ENCODE measurements at regions not wholly inside any gene's neighbourhood (a gene's known extent, or its start where the extent isn't known, plus 50 kb on each side); places are given as distances from the start of the nearest gene placed in this dataset.

DNA sequence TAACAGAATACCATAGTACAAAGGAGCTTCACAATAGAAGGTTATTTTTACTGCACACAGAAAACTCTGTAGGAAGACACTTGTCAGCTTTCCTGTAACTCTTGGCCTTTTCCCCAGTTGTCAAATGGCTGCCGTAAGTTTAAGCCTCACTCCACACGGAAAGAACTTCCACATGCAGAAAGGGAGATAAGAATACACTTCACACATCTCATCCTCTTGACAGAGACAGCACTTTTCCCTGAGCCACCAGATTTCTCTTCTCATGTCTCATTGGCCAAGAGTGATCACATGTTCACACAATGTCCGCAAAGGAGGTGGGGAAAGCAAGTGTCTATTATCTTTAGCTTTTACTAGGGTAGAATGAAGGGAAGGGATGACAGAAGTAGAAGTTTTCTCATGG is 540.7 kb downstream of the HAO1 start:
- TF ChIP-seq, protein P1, sequence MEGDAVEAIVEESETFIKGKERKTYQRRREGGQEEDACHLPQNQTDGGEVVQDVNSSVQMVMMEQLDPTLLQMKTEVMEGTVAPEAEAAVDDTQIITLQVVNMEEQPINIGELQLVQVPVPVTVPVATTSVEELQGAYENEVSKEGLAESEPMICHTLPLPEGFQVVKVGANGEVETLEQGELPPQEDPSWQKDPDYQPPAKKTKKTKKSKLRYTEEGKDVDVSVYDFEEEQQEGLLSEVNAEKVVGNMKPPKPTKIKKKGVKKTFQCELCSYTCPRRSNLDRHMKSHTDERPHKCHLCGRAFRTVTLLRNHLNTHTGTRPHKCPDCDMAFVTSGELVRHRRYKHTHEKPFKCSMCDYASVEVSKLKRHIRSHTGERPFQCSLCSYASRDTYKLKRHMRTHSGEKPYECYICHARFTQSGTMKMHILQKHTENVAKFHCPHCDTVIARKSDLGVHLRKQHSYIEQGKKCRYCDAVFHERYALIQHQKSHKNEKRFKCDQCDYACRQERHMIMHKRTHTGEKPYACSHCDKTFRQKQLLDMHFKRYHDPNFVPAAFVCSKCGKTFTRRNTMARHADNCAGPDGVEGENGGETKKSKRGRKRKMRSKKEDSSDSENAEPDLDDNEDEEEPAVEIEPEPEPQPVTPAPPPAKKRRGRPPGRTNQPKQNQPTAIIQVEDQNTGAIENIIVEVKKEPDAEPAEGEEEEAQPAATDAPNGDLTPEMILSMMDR (IDR thresholded peaks at IDR 0.05; ENCODE audit: insufficient read depth, low read length, poor library complexity, severe bottlenecking): no peak
- TF ChIP-seq EZH2phosphoT487 (conservative IDR thresholded peaks at IDR 0.05; ENCODE audit: low read length): no peak
- H3K27me3 ChIP-seq (ENCODE audit: low read length): no peaks in the 10 kb centered on the region

DNA sequence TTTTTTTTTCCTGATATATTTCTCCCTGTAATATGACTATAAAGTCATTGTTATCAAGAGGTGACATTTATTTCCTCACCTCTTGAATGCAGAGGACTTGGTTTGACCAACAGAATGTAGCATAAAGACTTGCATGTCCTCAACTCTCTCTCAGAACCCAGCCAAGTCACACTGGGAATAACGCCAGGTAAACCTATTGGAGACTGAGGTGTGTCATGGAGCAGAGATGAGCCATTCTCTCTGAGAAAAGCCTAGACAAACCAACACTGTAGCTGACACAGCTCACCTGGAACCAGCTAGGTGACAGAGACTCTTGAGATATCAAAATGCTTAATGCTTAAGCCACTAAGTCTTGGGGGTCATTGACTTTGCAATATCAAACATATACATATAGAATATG is 533.6 kb downstream of the HAO1 start:
- no peaks in the 10 kb centered on the region for H3K27me3 ChIP-seq (ENCODE audit: low read length)
- no peaks in the 10 kb centered on the region for H3K9me3 ChIP-seq (ENCODE audit: insufficient read depth, low read length)
- no peaks in the 10 kb centered on the region for H3K79me2 ChIP-seq (ENCODE audit: insufficient read depth, low read length)
- no peak overlapping the region for H3K4me3 ChIP-seq (ENCODE audit: insufficient read depth, low read length, poor library complexity, severe bottlenecking)
- no peak overlapping the region for H3K4me2 ChIP-seq (ENCODE audit: low read depth, low read length, poor library complexity, severe bottlenecking)
- H3K27ac ChIP-seq (ENCODE audit: low read depth, low read length): no peak overlapping the region
- H2AFZ ChIP-seq (ENCODE audit: low read depth, low read length, severe bottlenecking): no peak overlapping the region
- TF ChIP-seq EZH2phosphoT487 (conservative IDR thresholded peaks at IDR 0.05; ENCODE audit: low read length): no peak
- TF ChIP-seq, protein P1 (IDR thresholded peaks at IDR 0.05; ENCODE audit: insufficient read depth, low read length, poor library complexity, severe bottlenecking): no peak
- no peaks in the 10 kb centered on the region for H3F3A ChIP-seq (ENCODE audit: insufficient read depth)
- H3K9ac ChIP-seq (ENCODE audit: low read length): no peak overlapping the region
- no peaks in the 10 kb centered on the region for H4K20me1 ChIP-seq (ENCODE audit: low read depth, low read length)
- H3K9me2 ChIP-seq (replicated peaks; ENCODE audit: insufficient read depth, low read length): no peaks in the 10 kb centered on the region
- H3K36me3 ChIP-seq (ENCODE audit: low read length): no peaks in the 10 kb centered on the region

More for the DNA sequence above, 540.7 kb downstream of the HAO1 start:
- H3K79me2 ChIP-seq (ENCODE audit: insufficient read depth, low read length): no peaks in the 10 kb centered on the region
- no peak overlapping the region for H2AFZ ChIP-seq (ENCODE audit: low read depth, low read length, severe bottlenecking)
- H3K9me2 ChIP-seq (replicated peaks; ENCODE audit: insufficient read depth, low read length): no peaks in the 10 kb centered on the region
- no peak overlapping the region for H3K4me2 ChIP-seq (ENCODE audit: low read depth, low read length, poor library complexity, severe bottlenecking)
- H3K27ac ChIP-seq (ENCODE audit: low read depth, low read length): no peak overlapping the region
- no peak overlapping the region for H3K9ac ChIP-seq (ENCODE audit: low read length)
- H3K4me3 ChIP-seq (ENCODE audit: insufficient read depth, low read length, poor library complexity, severe bottlenecking): no peak overlapping the region
- no peaks in the 10 kb centered on the region for H3K9me3 ChIP-seq (ENCODE audit: insufficient read depth, low read length)
- no peaks in the 10 kb centered on the region for H3K36me3 ChIP-seq (ENCODE audit: low read length)
- H3F3A ChIP-seq (ENCODE audit: insufficient read depth): no peaks in the 10 kb centered on the region
- no peaks in the 10 kb centered on the region for H4K20me1 ChIP-seq (ENCODE audit: low read depth, low read length)

DNA sequence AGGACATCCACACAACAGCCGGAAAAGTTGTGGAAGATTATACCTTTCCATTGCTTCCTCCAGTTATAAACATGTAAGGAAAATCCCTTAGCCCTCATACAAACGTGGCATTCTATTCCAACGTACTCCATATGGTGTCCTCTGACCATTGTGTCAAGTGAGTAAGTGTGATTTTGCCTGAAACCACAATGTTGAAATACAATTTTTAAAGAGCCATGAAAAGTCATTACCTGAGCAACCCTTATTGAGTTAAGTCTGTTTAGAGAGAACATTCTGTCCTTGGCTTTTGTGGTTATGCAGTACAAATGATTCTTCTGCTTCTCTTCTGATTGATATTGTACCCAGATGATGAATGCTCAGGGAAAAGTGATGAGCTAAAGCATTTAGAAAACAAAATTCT is 530.1 kb downstream of the HAO1 start:
- H4K20me1 ChIP-seq (ENCODE audit: low read depth, low read length): no peaks in the 10 kb centered on the region
- TF ChIP-seq, protein P1 (IDR thresholded peaks at IDR 0.05; ENCODE audit: insufficient read depth, low read length, poor library complexity, severe bottlenecking): no peak
- TF ChIP-seq EZH2phosphoT487 (conservative IDR thresholded peaks at IDR 0.05; ENCODE audit: low read length): no peak
- no peaks in the 10 kb centered on the region for H3K27me3 ChIP-seq (ENCODE audit: low read length)
- H3K4me3 ChIP-seq (ENCODE audit: insufficient read depth, low read length, poor library complexity, severe bottlenecking): no peak overlapping the region
- H3K79me2 ChIP-seq (ENCODE audit: insufficient read depth, low read length): no peaks in the 10 kb centered on the region
- no peak overlapping the region for H3K27ac ChIP-seq (ENCODE audit: low read depth, low read length)
- H3K9me2 ChIP-seq (replicated peaks; ENCODE audit: insufficient read depth, low read length): no peaks in the 10 kb centered on the region
- no peaks in the 10 kb centered on the region for H3F3A ChIP-seq (ENCODE audit: insufficient read depth)
- H2AFZ ChIP-seq (ENCODE audit: low read depth, low read length, severe bottlenecking): no peak overlapping the region
- no peak overlapping the region for H3K4me2 ChIP-seq (ENCODE audit: low read depth, low read length, poor library complexity, severe bottlenecking)
- no peak overlapping the region for H3K9ac ChIP-seq (ENCODE audit: low read length)
- H3K36me3 ChIP-seq (ENCODE audit: low read length): no peaks in the 10 kb centered on the region
- no peaks in the 10 kb centered on the region for H3K9me3 ChIP-seq (ENCODE audit: insufficient read depth, low read length)
